HG03159 (cell line): ENCODE measurements at regions not wholly inside any gene's neighbourhood (a gene's known extent, or its start where the extent isn't known, plus 50 kb on each side); places are given as distances from the start of the nearest gene placed in this dataset.

Experiments
- ATAC-seq: cut with Tn5 transposase; IDR thresholded peaks from one replicate; pipeline ENCODE4 v1.9.1; 2021; ENCODE audit warnings: mild to moderate bottlenecking, moderate library complexity; ENCODE audit not compliant: unreplicated experiment

GRCh38 chr9:84393266-84393950 lies 52.9 kb upstream of the SLC28A3 start:
- no peak for ATAC-seq

- no peak for ATAC-seq
Observed at GRCh38 chr9:84394036-84394435, 53.5 kb upstream of the SLC28A3 start.

- ATAC-seq = peak; percentile 87
Observed at GRCh38 chr9:84397151-84397728, 56.7 kb upstream of the SLC28A3 start.

- ATAC-seq = no peak
Observed at GRCh38 chr9:84397822-84398221, 57.3 kb upstream of the SLC28A3 start.

GRCh38 chr9:84402517-84402916 lies 62.0 kb upstream of the SLC28A3 start:
- ATAC-seq = no peak

- no peak for ATAC-seq
Observed at GRCh38 chr9:84403288-84403687, 62.7 kb upstream of the SLC28A3 start.

- no peak for ATAC-seq
Observed at GRCh38 chr9:84404095-84404686, 63.6 kb upstream of the SLC28A3 start.

- no peak for ATAC-seq
Observed at GRCh38 chr9:84405667-84406066, 65.1 kb upstream of the SLC28A3 start.

GRCh38 chr9:84408416-84408815 lies 67.9 kb upstream of the SLC28A3 start:
- no peak for ATAC-seq

- no peak for ATAC-seq
Observed at GRCh38 chr9:84411683-84412267, 71.2 kb upstream of the SLC28A3 start.

GRCh38 chr9:84412654-84413053 lies 72.1 kb upstream of the SLC28A3 start:
- ATAC-seq = no peak

- no peak for ATAC-seq
Observed at GRCh38 chr9:84413301-84413700, 72.7 kb upstream of the SLC28A3 start.

- no peak for ATAC-seq
Observed at GRCh38 chr9:84419031-84419602, 78.6 kb upstream of the SLC28A3 start.

- ATAC-seq = no peak
Observed at GRCh38 chr9:84424931-84425330, 84.4 kb upstream of the SLC28A3 start.

GRCh38 chr9:84432746-84433145 lies 92.2 kb upstream of the SLC28A3 start:
- no peak for ATAC-seq

- no peak for ATAC-seq
Observed at GRCh38 chr9:84435902-84436301, 95.3 kb upstream of the SLC28A3 start.

GRCh38 chr9:84436386-84437109 lies 96.0 kb upstream of the SLC28A3 start:
- no peak for ATAC-seq

GRCh38 chr9:84438391-84438790 lies 97.8 kb upstream of the SLC28A3 start:
- ATAC-seq = no peak

GRCh38 chr9:84439250-84439649 lies 98.7 kb upstream of the SLC28A3 start:
- no peak for ATAC-seq

- no peak for ATAC-seq
Observed at GRCh38 chr9:84442712-84443111, 102.2 kb upstream of the SLC28A3 start.

GRCh38 chr9:84445737-84446136 lies 105.2 kb upstream of the SLC28A3 start:
- ATAC-seq = no peak
